Epidermal melanocyte (primary cell): ENCODE measurements at regions not wholly inside any gene's neighbourhood (a gene's known extent, or its start where the extent isn't known, plus 50 kb on each side); places are given as distances from the start of the nearest gene placed in this dataset.
"Not testable (repeated sequence)": the region's sequence is repeated elsewhere in the genome, so short reads cannot be mapped to it uniquely, and the experiment has no call there.

Source experiments
- DNase-seq: peaks from one replicate; pipeline ENCODE4 v3.0.0; 2011; ENCODE audit warnings: low spot score; ENCODE audit not compliant: insufficient read length

GRCh38 chr1:10867138-10867721 is 70.8 kb upstream of the CASZ1 start:
- no peak for DNase-seq

DNA sequence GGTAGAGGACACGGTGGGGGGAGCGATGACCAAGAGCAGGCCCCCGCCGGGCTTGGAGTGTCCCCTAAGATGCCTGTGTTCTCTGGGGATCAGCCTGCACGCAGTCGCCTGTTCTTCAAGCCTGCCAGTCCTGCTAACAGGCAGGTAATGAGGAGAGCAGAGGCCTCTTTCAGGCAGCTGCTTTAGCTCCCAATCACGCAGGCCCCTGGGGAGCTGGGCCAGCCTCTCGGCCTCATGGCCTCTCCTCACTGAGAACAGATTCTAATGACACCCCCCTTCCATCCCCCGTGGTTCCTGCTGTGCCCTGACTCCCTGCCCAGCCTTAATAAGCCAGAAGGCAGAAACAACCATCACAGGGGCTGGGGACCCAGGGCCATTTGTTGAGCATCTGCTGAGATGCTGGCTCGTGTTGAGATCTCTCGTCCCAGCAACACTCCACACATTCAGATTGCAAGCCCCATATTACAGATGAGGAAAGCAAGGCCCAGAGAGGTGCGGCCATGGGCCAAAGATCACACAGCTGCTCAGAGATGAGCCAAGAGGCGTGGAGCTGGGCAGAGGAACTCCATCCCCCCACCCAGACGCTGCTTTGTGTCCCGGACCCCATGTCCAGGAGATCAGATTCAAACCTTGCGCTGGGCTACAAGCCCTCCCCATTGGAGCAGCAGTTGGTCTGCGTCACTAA is 71.6 kb upstream of the CASZ1 start:
- no peak for DNase-seq

- DNase-seq = no peak
Observed at GRCh38 chr1:10868599-10868965, 72.1 kb upstream of the CASZ1 start.

DNA sequence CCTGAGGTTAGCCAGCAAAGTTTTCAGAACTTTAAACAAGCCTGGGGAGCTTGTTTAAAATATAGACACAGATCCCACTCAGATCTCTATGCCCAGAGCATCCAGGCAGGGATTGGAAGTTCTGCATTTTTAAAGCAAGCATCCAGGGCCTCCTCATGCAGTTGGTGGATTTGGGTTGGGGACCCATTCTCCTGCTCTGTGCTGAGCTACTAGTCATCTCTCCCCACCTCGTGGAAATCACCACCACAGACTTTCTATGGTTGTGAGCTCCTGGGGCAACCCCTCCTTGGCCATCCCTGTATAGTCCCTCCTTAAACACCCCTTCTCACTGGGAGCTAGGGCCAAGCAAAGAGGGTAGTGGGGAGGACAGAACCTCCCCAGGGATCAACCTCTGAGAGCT is 73.5 kb upstream of the CASZ1 start:
- no peak for DNase-seq

- no peak for DNase-seq
Observed at GRCh38 chr1:10870493-10871096, 74.1 kb upstream of the CASZ1 start.

GRCh38 chr1:10873189-10873588 is 76.7 kb upstream of the CASZ1 start:
- DNase-seq = no peak

DNA sequence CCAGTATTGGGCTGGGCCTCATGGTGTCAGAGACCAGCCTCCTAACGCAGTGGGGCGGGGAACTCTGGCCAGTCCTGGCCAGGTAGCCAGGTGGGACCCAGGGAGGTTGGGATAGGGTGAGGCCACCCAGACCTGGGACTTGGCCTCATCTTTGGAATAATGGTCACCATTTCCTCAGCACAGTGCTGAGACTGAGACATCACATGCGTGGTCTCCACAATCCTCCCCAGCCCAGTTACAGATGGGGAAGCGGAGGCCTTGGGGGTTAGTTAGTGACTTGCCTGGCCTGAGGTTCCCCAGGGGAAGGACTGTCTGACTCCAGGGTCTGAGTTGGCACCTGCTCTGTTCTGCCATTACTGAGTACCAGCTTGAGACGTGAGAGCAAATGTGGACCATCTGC is 77.9 kb upstream of the CASZ1 start:
- no peak for DNase-seq

- no peak for DNase-seq
Observed at GRCh38 chr1:10877894-10878293, 81.4 kb upstream of the CASZ1 start.

- no peak for DNase-seq
Observed at GRCh38 chr1:10878469-10878868, 82.0 kb upstream of the CASZ1 start.

- DNase-seq = no peak
Observed at GRCh38 chr1:10880063-10880462, 83.6 kb upstream of the CASZ1 start.

- no peak for DNase-seq
Observed at GRCh38 chr1:10881046-10881445, 84.6 kb upstream of the CASZ1 start.

GRCh38 chr1:10882069-10882468 is 85.6 kb upstream of the CASZ1 start:
- DNase-seq = no peak

DNA sequence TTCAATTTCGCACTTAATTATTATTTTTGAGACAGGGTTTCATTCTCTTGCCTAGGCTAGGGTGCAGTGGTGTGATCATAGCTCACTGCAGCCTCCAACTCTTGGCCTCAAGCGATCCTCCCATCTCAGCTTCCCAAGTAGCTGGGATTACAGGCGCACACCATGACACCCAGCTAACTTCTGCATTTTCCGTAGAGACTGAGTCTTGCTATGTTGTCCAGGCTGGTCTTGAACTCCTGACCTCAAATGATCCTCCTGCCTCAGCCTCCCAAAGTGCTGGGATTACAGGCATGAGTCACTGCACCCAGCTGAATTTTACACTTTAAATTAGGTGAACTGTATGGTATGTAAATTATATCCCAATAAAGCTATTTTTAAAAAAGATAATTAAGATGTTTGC is 90.6 kb upstream of the CASZ1 start:
- DNase-seq = not testable (repeated sequence)

DNA sequence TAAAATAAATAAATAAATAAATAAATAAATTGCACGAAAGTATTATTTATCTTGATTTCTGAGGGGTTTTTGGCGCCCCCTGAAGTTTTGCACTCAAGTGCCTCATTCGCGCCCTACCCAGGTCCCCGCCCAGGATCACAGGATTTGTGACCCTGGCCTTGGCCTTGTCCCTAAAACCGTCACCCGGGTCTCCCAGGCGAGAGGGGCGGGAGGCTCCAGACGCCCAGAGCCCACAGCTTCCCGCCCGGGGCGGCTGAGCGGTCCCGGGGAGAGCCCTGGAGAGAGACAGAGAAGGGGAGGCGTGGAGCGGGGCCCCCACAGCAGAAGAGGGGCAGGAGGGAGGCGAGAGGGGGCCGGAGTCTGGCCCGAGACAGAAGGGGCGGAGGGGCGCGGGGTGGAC is 91.8 kb upstream of the CASZ1 start:
- no peak for DNase-seq

- no peak for DNase-seq
Observed at GRCh38 chr1:10888791-10889649, 92.6 kb upstream of the CASZ1 start.

- DNase-seq = no peak
Observed at GRCh38 chr1:10889650-10890353, 93.4 kb upstream of the CASZ1 start.

GRCh38 chr1:10890491-10891071 is 94.1 kb upstream of the CASZ1 start:
- DNase-seq = no peak

GRCh38 chr1:10891091-10891490 is 94.6 kb upstream of the CASZ1 start:
- no peak for DNase-seq

DNA sequence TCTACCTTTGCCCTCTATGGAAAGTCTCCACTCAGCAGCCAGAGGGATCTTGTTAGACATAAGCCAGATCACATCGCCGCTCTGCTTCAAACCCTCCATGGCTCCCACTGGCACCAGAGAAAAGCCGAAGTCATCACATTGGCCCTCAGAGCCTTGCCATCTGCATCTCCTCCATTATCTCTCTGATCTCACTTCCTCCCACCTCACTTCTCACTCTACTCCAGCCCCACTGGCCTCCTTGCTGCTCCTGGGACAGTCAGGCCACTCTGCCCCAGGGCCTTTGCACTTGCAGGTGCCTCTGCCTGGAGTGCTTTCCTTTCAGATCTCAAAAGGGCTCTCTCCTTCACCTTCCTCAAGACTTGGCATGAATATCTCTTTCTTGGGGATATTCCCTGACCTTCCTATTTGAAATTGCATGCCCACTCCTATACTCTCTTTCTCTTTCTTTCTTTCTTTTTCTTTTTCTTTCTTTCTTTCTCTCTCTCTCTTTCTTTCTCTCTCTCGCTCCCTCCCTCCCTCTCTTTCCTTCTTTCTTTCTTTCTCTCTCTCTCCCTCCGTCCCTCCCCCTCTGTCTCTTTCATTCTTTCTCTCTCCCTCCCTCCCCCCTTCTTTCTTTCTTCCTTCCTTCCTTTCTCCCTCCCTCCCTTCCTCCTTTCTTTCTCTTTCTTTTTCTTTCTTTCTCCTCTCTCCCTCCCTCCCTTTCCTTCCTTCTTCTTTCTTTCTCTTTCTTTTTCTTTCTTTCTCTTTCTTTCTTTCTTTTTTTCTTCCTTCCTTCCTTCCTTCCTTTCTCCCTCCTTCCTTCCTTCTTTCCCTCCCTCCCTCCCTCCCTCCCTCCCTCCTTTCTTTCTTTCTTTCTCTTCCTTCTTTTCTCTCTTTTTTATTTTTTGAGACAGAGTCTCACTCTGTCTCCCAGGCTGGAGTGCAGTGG is 96.0 kb upstream of the CASZ1 start:
- DNase-seq = no peak

- no peak for DNase-seq
Observed at GRCh38 chr1:10895621-10896020, 99.2 kb upstream of the CASZ1 start.
